SHP77 (cell line): ENCODE measurements at regions not wholly inside any gene's neighbourhood (a gene's known extent, or its start where the extent isn't known, plus 50 kb on each side); places are given as distances from the start of the nearest gene placed in this dataset.
"Not testable (repeated sequence)": the region's sequence is repeated elsewhere in the genome, so short reads cannot be mapped to it uniquely, and the experiment has no call there.

ENCODE experiments used
- DNase-seq, 2 experiments: peaks; one replicate each; lab custom pipeline; 2025; lab: John Stamatoyannopoulos, UW

DNA sequence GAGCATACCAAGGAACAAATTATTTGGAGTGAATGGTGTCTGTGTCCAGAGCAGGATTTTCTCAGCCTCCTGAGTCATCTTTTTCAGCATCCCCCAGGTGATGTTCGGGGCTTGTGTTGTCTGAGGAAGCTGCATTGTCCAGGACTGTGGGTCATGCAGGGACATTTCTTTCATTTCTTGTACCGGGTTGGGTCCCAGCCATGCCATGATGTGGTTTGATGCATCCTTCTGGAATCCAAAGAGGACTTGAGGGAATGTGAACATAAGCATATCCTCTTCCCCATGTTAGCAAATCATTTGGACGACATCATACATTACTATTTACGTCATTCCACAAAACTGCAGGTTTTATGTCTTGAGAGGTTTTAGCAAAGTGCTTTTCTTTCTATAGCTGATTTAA lies 797.8 kb downstream of the CCDC85A start:
- DNase-seq: no peak

DNA sequence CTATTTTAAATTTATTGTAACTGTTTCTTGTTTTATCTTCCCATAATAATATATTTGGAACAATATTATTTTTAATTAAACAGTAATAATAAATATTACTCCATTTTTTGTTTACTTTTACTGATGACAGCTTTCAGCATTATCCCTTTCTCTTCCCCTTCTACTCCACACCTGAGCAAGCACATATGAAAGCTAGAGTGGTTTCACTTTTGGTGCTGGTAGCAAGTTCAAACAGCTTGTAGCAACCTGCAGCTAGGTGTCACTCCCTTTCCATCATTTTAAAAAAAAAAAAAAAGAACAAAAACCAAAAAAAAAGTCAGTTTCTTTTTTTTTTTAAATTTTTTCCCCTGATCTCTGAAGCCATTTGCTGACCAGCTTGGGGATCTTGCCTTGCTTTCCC lies 801.8 kb downstream of the CCDC85A start:
- no peak for DNase-seq

DNA sequence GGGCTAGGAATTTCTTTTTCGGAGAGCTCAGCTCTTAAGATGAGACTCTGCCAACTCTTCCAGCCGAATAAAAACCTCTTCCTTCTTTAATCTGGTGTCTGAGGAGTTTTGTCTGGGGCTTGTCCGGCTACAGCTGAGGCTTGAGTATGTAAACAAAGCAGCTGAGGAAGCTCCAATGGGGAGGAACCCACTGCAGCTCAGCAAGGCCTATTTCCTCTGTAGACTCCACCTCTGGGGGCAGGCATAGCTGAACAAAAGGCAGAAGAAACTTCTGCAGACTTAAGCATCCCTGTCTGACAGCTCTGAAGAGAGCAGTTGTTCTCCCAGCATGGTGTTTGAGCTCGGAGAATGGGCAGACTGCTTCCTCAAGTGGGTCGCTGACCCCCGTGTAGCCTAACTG lies 838.7 kb downstream of the CCDC85A start:
- DNase-seq: no peak

DNA sequence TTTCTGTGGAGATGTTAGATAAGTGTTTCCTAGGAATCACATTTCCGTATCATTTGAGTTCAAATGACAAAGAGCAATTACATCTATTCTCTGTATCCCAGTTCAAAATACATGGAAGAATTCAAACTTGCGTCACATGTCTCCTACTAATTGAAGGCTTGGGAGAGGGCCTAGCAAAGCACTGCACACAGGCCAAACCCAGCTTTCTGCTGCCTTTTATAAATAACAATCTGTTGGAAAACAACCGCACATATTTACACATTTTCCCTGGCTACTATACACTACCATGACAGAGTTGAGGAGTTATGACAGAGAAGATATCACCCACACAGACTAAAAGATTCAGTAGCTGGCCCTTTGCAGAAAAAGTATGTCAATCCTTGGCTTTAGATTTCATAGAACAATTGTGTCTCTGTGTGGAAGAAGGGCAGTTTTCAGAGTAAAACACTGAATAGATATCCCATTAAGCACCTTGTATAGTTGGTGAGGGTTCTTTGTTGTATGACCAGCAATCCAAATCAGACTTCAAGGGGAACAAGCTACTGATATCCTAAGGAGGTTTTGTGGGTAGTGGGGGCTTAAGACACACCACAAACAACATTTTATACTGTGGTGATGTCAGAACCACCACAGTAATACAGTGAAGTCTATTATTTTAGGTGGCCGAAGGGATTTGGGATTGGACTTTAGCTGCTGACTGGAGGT lies 861.3 kb downstream of the CCDC85A start:
- no peak for DNase-seq

DNA sequence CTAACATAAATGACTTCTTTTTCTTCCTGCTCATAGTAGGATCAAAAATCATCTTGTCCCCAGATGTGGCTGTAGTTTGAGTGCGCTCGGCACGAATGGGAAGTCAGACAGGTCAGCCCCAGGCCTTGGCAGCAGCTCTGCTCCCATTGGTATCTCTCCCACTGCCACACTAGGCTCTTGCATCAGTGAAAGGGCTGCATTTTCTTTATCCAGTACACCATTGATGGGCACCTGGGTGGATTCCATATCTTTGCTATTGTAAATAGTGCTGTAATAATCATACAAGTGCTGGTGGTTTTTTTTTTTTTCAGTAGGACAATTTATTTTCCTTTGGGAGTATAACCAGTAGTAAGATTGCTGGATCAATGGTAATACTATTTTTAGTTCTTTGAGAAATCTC lies 865.5 kb downstream of the CCDC85A start:
- DNase-seq: no peak

- DNase-seq: no peak
These were observed 866.2 kb downstream of the CCDC85A start for GRCh38 chr2:57050007-57050406.

GRCh38 chr2:57066301-57066700 lies 882.5 kb downstream of the CCDC85A start:
- DNase-seq: not testable (repeated sequence)

- no peak for DNase-seq
These were observed 891.4 kb downstream of the CCDC85A start for GRCh38 chr2:57075226-57075625.

- DNase-seq: no peak
These were observed 896.2 kb downstream of the CCDC85A start for GRCh38 chr2:57080035-57080434.

DNA sequence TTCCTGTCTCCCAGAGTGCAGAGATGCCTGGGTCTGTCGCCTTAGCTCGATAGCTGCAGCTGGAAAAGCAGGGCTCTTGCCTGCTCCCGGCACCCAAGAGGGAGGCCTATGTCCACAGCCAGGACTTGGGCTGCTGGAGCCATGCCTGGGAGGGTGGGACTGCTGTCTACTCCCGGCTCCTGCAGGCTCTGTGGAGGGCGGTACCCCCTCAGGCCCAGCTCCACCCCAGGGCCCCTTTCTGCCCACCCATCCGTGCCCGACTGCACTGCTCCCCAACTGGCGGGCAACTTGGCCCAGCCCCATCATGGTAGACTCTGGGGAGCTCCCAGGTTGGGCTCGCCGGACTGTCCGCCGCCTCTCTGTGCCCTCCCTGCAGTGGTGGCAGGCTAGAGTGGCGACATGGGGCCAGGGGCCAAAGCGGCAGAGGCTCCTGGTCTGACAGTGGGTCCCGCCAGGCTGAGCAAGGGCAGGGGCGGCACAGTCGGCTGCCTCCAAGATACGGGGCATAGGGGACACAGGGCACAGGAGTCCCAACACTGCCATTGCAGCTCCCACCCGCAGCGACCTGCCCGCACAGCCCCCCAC lies 901.0 kb downstream of the CCDC85A start:
- no peak for DNase-seq

- no peak for DNase-seq
These were observed 909.2 kb downstream of the CCDC85A start for GRCh38 chr2:57093020-57093419.

- DNase-seq: no peak
These were observed 914.1 kb downstream of the CCDC85A start for GRCh38 chr2:57097855-57098254.

- DNase-seq: no peak
These were observed 916.6 kb downstream of the CCDC85A start for GRCh38 chr2:57100436-57100835.

- DNase-seq: no peak
These were observed 921.9 kb downstream of the CCDC85A start for GRCh38 chr2:57105694-57106093.

DNA sequence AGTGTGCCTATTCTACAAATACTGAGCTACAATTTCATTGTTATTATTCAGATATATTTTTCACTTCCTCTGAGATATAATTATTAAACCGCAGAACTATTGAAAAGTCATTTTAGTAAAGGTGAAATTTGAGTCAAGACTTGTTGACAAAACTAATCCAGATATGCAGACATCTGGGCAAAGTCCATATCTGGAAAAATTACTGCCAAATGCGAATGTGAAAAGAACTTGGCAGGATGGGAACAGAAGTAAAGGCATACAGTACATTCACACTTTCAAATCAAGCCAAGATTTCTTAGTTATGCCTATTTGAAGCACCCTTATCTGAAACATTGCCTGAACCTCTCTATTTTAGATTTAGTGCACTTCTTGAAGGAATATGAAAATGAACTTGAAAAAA lies 923.6 kb downstream of the CCDC85A start:
- no peak for DNase-seq

- no peak for DNase-seq
These were observed 927.7 kb downstream of the CCDC85A start for GRCh38 chr2:57111531-57111930.

DNA sequence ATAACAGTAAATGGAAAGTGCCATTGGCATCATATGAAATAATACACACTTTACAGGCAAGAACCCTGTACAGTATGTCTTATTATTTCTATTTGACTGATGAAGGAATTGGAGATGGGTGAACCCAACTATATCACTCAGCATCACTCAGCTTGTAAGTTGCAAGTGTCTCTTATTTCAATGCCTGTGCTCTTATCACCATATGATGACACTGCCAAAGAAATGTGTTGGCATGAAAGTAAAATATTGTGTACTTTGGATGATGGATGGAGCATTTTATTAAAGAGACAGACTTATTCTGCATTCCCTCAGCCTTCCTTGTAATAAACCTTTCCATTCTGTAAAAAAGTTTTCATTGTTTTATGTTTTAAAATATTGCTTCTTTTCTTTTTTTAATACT lies 927.5 kb upstream of the VRK2 start:
- DNase-seq: no peak

- no peak for DNase-seq
These were observed 920.2 kb upstream of the VRK2 start for GRCh38 chr2:57126410-57126809.

DNA sequence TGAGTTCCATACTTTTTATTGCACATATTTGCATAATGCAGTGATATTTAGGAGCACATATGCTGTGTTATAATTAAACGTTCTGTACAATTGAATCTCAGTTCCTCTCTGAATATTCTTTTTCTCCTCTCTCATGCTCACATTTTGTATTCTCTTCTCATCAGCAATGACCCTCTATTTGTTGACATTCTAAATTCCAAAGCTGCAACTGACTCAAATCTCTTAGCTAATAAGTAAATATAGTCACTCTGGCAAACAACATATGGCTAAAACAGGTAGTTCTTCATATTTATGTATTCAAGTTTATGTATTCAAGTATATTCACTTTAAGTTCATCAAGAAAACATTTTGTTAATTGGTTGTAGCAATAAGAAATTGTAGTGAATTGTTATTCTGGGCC lies 907.4 kb upstream of the VRK2 start:
- no peak for DNase-seq

DNA sequence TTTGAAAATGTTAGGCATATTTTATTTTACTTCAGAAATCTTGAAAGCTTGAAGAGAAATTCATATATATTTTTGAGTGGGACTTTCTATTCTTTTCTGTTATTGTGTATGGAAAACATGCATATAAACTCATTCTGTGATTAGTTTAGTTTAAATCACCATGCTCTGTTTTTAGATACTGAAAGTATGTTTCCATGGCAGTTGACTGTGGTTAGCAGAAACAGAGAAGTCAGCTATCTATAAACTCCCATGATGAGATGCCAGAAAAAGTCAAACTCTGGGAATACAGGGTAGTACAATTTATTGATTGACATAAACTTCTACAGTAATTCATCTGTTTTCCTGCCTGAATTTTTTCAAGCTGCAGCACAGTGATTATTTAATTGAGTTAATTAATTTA lies 905.3 kb upstream of the VRK2 start:
- DNase-seq: no peak

GRCh38 chr2:57146951-57147350 lies 899.7 kb upstream of the VRK2 start:
- DNase-seq: no peak

- no peak for DNase-seq
These were observed 890.2 kb upstream of the VRK2 start for GRCh38 chr2:57156231-57156924.

DNA sequence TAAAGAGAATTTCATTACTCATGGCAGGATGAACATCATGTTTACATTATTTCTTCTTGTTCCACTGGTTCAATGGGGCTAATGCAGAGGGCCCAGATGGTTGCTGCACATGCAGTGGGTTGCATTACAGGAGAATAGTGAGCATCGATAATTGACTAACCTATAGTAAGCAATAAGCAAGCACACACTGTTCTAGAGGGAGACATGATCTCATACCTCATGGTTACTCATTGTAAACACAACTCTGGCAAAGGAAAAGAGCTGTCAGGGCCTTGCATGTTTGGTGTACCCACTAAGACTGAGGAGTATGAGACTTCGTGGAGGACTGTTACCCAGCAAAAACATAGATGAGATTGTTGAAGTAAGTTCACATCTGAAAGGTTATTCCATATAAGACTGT lies 885.6 kb upstream of the VRK2 start:
- peak; percentile 55 to 61 for DNase-seq

- DNase-seq: no peak
These were observed 869.4 kb upstream of the VRK2 start for GRCh38 chr2:57177176-57177575.
